Panc1 (cell line): ENCODE measurements at regions not wholly inside any gene's neighbourhood (a gene's known extent, or its start where the extent isn't known, plus 50 kb on each side); places are given as distances from the start of the nearest gene placed in this dataset.

Experiments
- POLR2AphosphoS5 ChIP-seq: IDR thresholded peaks from 2 replicates; pipeline ENCODE4 v1.6.1; 2012; ENCODE audit warnings: mild to moderate bottlenecking, low read depth, low read length, moderate library complexity
- TF ChIP-seq, protein P1 (sequence below): fragments of 450-650 bp; IDR thresholded peaks from 2 replicates; pipeline ENCODE4 v1.5.1; 2017; ENCODE audit warnings: mild to moderate bottlenecking

DNA sequence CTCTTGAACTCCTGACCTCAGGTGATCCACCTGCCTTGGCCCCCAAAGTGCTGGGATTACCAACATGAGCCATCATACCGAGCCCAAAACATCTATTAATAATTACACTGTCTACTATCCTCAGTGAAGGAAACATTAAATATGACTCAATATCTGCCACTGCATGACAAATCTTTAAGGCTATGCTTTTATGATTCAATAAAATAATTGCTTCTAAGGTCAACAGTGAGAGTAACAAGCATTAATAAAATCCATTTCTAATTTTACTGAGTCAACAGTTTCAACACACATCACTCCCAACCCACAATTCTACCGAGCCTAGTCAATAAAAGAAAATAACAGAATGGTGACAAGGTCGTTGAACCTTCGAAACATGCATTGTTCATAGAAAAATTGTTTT is 125.5 kb upstream of the CHRM3 start:
- no peak for TF ChIP-seq POLR2AphosphoS5
- TF ChIP-seq, protein P1, sequence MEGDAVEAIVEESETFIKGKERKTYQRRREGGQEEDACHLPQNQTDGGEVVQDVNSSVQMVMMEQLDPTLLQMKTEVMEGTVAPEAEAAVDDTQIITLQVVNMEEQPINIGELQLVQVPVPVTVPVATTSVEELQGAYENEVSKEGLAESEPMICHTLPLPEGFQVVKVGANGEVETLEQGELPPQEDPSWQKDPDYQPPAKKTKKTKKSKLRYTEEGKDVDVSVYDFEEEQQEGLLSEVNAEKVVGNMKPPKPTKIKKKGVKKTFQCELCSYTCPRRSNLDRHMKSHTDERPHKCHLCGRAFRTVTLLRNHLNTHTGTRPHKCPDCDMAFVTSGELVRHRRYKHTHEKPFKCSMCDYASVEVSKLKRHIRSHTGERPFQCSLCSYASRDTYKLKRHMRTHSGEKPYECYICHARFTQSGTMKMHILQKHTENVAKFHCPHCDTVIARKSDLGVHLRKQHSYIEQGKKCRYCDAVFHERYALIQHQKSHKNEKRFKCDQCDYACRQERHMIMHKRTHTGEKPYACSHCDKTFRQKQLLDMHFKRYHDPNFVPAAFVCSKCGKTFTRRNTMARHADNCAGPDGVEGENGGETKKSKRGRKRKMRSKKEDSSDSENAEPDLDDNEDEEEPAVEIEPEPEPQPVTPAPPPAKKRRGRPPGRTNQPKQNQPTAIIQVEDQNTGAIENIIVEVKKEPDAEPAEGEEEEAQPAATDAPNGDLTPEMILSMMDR: no peak
